ENCODE measurements at regions not wholly inside any gene's neighbourhood (a gene's known extent, or its start where the extent isn't known, plus 50 kb on each side); places are given as distances from the start of the nearest gene placed in this dataset.

DNA sequence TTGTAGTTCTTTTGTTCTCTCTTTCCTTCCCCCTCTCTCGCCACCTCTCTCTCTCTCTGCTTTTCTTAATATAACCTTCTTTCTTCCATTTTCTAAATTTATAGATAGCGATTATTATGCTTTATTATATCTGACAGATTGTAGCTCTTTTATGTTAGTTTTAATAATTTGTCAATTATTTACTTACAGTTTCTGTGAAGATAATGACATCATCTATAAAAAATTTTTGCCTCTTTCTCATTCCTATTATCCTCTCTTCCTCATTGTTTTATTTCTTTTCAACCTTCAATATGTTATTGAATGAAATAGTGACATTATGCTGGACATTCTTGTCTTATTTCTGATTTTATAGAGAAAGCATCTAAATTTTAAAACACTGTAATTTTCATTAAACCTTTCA, 469.6 kb upstream of the NRG3 start:
- no peak for DNase-seq
- intact Hi-C loops (cut with micrococcal nuclease; ENCODE audit: unreplicated experiment), result no loop called here
- no peaks in the 10 kb centered on the region for H3K4me1 ChIP-seq (replicated peaks; ENCODE audit: insufficient read depth)
- no peaks in the 10 kb centered on the region for H3K9me3 ChIP-seq (ENCODE audit: insufficient read depth, low read depth)
- no peaks in the 10 kb centered on the region for H3K79me2 ChIP-seq (ENCODE audit: low read depth)
- ChIA-PET POLR2A (ENCODE audit: unreplicated experiment) (no interaction called here), CTCF (no interaction called here)
- no peaks in the 10 kb centered on the region for H3K36me3 ChIP-seq (ENCODE audit: low read depth)
- H3K4me2 ChIP-seq, result no peak overlapping the region
- no peak overlapping the region for H3K27ac ChIP-seq
- no peaks in the 10 kb centered on the region for H4K20me1 ChIP-seq (ENCODE audit: insufficient read depth)
- no peak overlapping the region for H2AFZ ChIP-seq
- no peaks in the 10 kb centered on the region for H3K27me3 ChIP-seq (ENCODE audit: insufficient read depth, low read depth)
- H3K4me3 ChIP-seq, result no peak overlapping the region
- H3F3A ChIP-seq (ENCODE audit: insufficient read depth, low read depth), result no peaks in the 10 kb centered on the region
- TF ChIP-seq, protein P1, sequence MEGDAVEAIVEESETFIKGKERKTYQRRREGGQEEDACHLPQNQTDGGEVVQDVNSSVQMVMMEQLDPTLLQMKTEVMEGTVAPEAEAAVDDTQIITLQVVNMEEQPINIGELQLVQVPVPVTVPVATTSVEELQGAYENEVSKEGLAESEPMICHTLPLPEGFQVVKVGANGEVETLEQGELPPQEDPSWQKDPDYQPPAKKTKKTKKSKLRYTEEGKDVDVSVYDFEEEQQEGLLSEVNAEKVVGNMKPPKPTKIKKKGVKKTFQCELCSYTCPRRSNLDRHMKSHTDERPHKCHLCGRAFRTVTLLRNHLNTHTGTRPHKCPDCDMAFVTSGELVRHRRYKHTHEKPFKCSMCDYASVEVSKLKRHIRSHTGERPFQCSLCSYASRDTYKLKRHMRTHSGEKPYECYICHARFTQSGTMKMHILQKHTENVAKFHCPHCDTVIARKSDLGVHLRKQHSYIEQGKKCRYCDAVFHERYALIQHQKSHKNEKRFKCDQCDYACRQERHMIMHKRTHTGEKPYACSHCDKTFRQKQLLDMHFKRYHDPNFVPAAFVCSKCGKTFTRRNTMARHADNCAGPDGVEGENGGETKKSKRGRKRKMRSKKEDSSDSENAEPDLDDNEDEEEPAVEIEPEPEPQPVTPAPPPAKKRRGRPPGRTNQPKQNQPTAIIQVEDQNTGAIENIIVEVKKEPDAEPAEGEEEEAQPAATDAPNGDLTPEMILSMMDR (conservative IDR thresholded peaks at IDR 0.05), result no peak
- BruUV-seq (replicated peaks), result no TSS peak
- no peaks in the 10 kb centered on the region; the same call in 1 of the 2 replicates for H3K9me2 ChIP-seq (ENCODE audit: insufficient read depth)

DNA sequence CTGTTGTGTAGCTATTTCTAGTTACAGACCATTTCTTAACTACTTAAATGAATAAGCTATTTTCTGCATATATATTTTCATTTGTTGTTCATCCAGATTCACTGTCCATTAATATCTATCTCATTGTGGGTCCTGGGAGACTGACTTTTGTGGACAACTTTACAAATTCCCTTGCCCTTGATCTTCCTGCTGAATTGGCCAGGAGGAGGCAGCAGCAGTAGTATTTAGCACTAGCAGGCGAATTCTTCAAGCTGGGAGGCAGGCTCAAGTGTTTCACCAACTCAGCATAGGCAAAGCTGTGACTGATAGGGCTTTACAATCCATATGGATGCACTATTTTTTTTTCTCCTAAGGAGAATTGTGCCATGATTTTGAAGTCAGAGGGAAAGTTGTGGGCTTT, 461.0 kb upstream of the NRG3 start:
- no peak for DNase-seq
- TF ChIP-seq, protein P1 (conservative IDR thresholded peaks at IDR 0.05), result no peak
- no peak for TF ChIP-seq EZH2 (IDR thresholded peaks at IDR 0.05; ENCODE audit: low read depth)
- Histone ChIP-seq H4K20me1 (ENCODE audit: insufficient read depth) (no peaks in the 10 kb centered on the region), H3K4me3 (no peak overlapping the region), H3K9me2 (ENCODE audit: insufficient read depth) (no peaks in the 10 kb centered on the region), H3K4me1 (replicated peaks; ENCODE audit: insufficient read depth) (no peaks in the 10 kb centered on the region), H3K4me2 (no peak overlapping the region), H3K9me3 (ENCODE audit: insufficient read depth, low read depth) (no peaks in the 10 kb centered on the region), H2AFZ (no peak overlapping the region), H3K27me3 (ENCODE audit: insufficient read depth, low read depth) (no peaks in the 10 kb centered on the region), H3K36me3 (ENCODE audit: low read depth) (no peaks in the 10 kb centered on the region), H3K79me2 (ENCODE audit: low read depth) (no peaks in the 10 kb centered on the region), H3F3A (ENCODE audit: insufficient read depth, low read depth) (no peaks in the 10 kb centered on the region), H3K27ac (no peak overlapping the region)
- no TSS peak for BruUV-seq (replicated peaks)
- ChIA-PET CTCF (no interaction called here), POLR2A (ENCODE audit: unreplicated experiment) (no interaction called here)
- intact Hi-C loops (cut with micrococcal nuclease; ENCODE audit: unreplicated experiment), result no loop called here

DNA sequence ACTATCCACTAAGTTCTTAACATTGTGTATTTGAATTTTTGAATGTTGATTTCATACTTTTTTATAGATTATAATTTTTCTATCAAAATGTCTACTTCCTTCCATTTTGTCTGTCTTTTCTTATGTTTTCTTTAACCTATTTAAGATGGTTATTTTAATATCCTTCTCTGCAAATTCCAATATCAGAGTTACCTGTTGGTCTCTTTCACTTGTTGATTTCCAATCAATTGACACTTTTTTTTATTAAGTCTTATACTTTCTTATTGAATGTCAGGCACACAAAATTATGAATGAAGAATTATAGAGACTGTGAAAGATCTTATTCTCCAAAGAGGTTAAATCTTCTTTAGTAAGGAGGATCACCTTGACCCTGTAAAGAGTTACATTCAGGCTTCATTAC, 448.3 kb upstream of the NRG3 start:
- Histone ChIP-seq H3K36me3 (ENCODE audit: low read depth) (no peaks in the 10 kb centered on the region), H3K4me3 (no peak overlapping the region), H2AFZ (no peak overlapping the region), H3K4me2 (no peak overlapping the region), H3K9me3 (ENCODE audit: insufficient read depth, low read depth) (peaks cover 3% of the 10 kb centered on the region), H4K20me1 (ENCODE audit: insufficient read depth) (no peaks in the 10 kb centered on the region), H3F3A (ENCODE audit: insufficient read depth, low read depth) (no peaks in the 10 kb centered on the region), H3K4me1 (replicated peaks; ENCODE audit: insufficient read depth) (no peaks in the 10 kb centered on the region), H3K27me3 (ENCODE audit: insufficient read depth, low read depth) (no peaks in the 10 kb centered on the region), H3K27ac (no peak overlapping the region), H3K9me2 (ENCODE audit: insufficient read depth) (no peaks in the 10 kb centered on the region; the same call in 1 of the 2 replicates), H3K79me2 (ENCODE audit: low read depth) (no peaks in the 10 kb centered on the region)
- TF ChIP-seq, protein P1 (conservative IDR thresholded peaks at IDR 0.05), result no peak
- TF ChIP-seq EZH2 (IDR thresholded peaks at IDR 0.05; ENCODE audit: low read depth), result no peak
- intact Hi-C loops (cut with micrococcal nuclease; ENCODE audit: unreplicated experiment), result no loop called here
- POLR2A ChIA-PET (ENCODE audit: unreplicated experiment), result no interaction called here
- CTCF ChIA-PET, result no interaction called here
- DNase-seq, result no peak
- no TSS peak for BruUV-seq (replicated peaks)
